ENCODE measurements at regions not wholly inside any gene's neighbourhood (a gene's known extent, or its start where the extent isn't known, plus 50 kb on each side); places are given as distances from the start of the nearest gene placed in this dataset.
"Not testable (repeated sequence)": the region's sequence is repeated elsewhere in the genome, so short reads cannot be mapped to it uniquely, and the experiment has no call there.

DNA sequence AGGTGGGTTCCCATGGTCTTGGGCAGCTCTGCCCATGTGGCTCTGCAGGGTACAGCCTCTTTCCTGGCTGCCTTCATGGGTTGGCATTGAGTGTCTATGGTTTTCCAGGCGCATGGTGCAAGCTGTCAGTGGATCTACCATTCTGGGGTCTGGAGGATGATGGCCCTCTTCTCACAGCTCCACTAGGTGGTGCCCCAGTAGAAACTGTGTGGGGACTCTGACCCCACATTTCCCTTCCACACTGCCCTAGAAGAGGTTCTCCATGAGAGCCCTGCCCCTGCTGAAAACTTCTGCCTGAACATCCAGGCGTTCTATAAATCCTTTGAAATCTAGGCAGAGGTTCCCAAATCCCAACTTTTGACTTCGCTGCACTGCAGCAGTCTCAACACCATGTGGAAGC is 174.0 kb upstream of the CTNND2 start:
- TF ChIP-seq, protein P1, sequence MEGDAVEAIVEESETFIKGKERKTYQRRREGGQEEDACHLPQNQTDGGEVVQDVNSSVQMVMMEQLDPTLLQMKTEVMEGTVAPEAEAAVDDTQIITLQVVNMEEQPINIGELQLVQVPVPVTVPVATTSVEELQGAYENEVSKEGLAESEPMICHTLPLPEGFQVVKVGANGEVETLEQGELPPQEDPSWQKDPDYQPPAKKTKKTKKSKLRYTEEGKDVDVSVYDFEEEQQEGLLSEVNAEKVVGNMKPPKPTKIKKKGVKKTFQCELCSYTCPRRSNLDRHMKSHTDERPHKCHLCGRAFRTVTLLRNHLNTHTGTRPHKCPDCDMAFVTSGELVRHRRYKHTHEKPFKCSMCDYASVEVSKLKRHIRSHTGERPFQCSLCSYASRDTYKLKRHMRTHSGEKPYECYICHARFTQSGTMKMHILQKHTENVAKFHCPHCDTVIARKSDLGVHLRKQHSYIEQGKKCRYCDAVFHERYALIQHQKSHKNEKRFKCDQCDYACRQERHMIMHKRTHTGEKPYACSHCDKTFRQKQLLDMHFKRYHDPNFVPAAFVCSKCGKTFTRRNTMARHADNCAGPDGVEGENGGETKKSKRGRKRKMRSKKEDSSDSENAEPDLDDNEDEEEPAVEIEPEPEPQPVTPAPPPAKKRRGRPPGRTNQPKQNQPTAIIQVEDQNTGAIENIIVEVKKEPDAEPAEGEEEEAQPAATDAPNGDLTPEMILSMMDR (IDR thresholded peaks at IDR 0.05; ENCODE audit: low read depth, low read length, poor library complexity, severe bottlenecking), result peak; percentile 14
- not testable (repeated sequence) for TF ChIP-seq EZH2phosphoT487 (IDR thresholded peaks at IDR 0.05; ENCODE audit: borderline replicate concordance, low read length)

Data from DOHH2 (cell line).